CD4-positive, alpha-beta T cell (primary cell): ENCODE measurements at regions not wholly inside any gene's neighbourhood (a gene's known extent, or its start where the extent isn't known, plus 50 kb on each side); places are given as distances from the start of the nearest gene placed in this dataset.

ENCODE experiments used
- ATAC-seq: fragments of 200-7000 bp; cut with Tn5 transposase; one replicate; pipeline ENCODE4 v1.10.0; 2022; ENCODE audit warnings: mild to moderate bottlenecking; ENCODE audit not compliant: poor library complexity
- CTCF ChIA-PET: fragments of 350-600 bp; sonication (Branson Sonifier 250); formaldehyde crosslinking; loops from one replicate; lab custom pipeline; 2021; ENCODE audit warnings: antibody characterized with exemption, inconsistent platforms; lab: Charles Lee
- POLR2A ChIA-PET: fragments of 350-600 bp; sonication (Branson Sonifier 250); formaldehyde crosslinking; loops from one replicate; lab custom pipeline; 2021; ENCODE audit warnings: antibody characterized with exemption, inconsistent platforms; lab: Charles Lee
- DNase-seq, 14 experiments: peaks; one replicate each; pipeline ENCODE4 v3.0.0-alpha.2; 2013 to 2020; ENCODE audit warnings: mixed read lengths in 2 of 14
- H3K27ac ChIP-seq, 2 donors: one replicate each; pipeline versions ENCODE4 v1.5.1 to v1.7.0; 2013; ENCODE audit warnings: low read length in 2 of 2, low read depth in 1 of 2, mild to moderate bottlenecking in 1 of 2
- H3K27me3 ChIP-seq, 2 experiments: 1 replicate in 1 of 2; 2 replicates in 1 of 2; pipeline versions ENCODE4 v1.6.1 to v1.7.0; 2013; ENCODE audit warnings: low read length in 2 of 2, control low read depth in 1 of 2, mild to moderate bottlenecking in 1 of 2, moderate library complexity in 1 of 2; ENCODE audit not compliant: insufficient read depth in 2 of 2, control insufficient read depth in 1 of 2
- H3K36me3 ChIP-seq: one replicate; pipeline ENCODE4 v1.6.1; 2013; ENCODE audit warnings: low read length, control low read depth; ENCODE audit not compliant: insufficient read depth
- H3K4me1 ChIP-seq: one replicate; pipeline ENCODE4 v1.6.1; 2013; ENCODE audit warnings: low read length, control low read depth; ENCODE audit not compliant: insufficient read depth
- H3K4me3 ChIP-seq: one replicate; pipeline ENCODE4 v1.5.1; 2013; ENCODE audit warnings: mild to moderate bottlenecking, low read length, moderate library complexity
- H3K9me3 ChIP-seq, 2 experiments: 1 replicate in 1 of 2; 2 replicates in 1 of 2; pipeline versions ENCODE4 v1.6.1 to v1.7.0; 2013; ENCODE audit warnings: low read length in 2 of 2, mild to moderate bottlenecking in 2 of 2, control low read depth in 1 of 2, moderate library complexity in 1 of 2; ENCODE audit not compliant: control insufficient read depth in 1 of 2, insufficient read depth in 1 of 2
- H3K27ac Mint-ChIP-seq: one replicate; pipeline ENCODE4 v1.8.0; 2020; ENCODE audit warnings: mixed read lengths
- H3K27me3 Mint-ChIP-seq: one replicate; pipeline ENCODE4 v1.8.0; 2021; ENCODE audit warnings: mixed read lengths
- H3K36me3 Mint-ChIP-seq: one replicate; pipeline ENCODE4 v1.8.0; 2021; ENCODE audit warnings: low read depth, mixed read lengths
- H3K4me1 Mint-ChIP-seq: one replicate; pipeline ENCODE4 v1.8.0; 2021; ENCODE audit warnings: low read depth, mixed read lengths
- H3K4me3 Mint-ChIP-seq: one replicate; pipeline ENCODE4 v1.8.0; 2020; ENCODE audit warnings: mild to moderate bottlenecking, mixed read lengths
- H3K9me3 Mint-ChIP-seq: one replicate; pipeline ENCODE4 v1.8.0; 2020; ENCODE audit warnings: mixed read lengths
- intact Hi-C, 2 experiments: fragments of 100-400 bp; cut with DNase I in 1 of 2; cut with micrococcal nuclease in 1 of 2; formaldehyde crosslinking; loops; one replicate each; pipeline versions ENCODE4 v1.15.1 to v1.9.0; 2023 to 2025; cut with DNase I, micrococcal nuclease
- TF ChIP-seq, protein P1 (sequence below): fragments of 200-600 bp; IDR thresholded peaks from one replicate; pipeline ENCODE4 v1.8.0; 2022; ENCODE audit warnings: antibody characterized with exemption, mild to moderate bottlenecking

DNA sequence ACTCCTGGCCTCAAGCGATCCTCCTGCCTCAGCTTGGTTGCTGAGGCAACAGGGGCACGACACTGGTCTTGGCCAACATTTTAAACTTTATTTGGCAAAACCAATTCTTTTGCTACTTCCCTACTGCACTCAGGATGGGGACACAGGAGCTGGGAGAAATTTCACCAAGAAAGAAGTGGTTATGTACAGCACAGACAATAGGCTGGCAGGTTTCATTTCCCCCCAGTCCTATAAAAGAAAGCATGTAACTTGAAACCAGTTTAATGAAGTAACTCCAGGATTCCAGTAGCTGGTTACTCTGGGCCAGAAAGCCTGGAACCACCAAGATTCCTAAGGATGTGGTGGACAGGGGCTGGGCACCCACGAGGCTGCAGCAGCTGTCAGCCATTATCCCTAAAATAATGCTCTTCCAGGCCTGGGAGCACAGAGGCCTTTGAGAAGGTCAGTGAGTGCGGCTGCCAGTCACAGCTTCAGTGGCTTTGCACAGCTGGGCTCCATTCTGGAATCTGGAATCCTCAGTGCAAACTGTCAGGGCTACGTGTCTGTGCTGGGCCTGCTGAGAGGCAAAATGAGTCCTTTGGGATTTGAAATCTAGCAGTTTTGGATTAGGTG lies 142.3 kb upstream of the ITGA6 start:
- Histone ChIP-seq H3K36me3 (no peaks in the 10 kb centered on the region), H3K27ac (no peak overlapping the region), H3K9me3 (no peaks in the 10 kb centered on the region), H3K27me3 (no peaks in the 10 kb centered on the region), H3K4me3 (no peak overlapping the region), H3K4me1 (peaks cover 25% of the 10 kb centered on the region)
- ATAC-seq (no peak), DNase-seq (no peak)
- H3K4me1 Mint-ChIP-seq = peaks cover 41% of the 10 kb centered on the region
- no peaks in the 10 kb centered on the region for H3K9me3 Mint-ChIP-seq
- H3K36me3 Mint-ChIP-seq = no peaks in the 10 kb centered on the region
- ChIA-PET CTCF (no interaction called here), POLR2A (interaction anchor here (1.2 kb wide), 1 partner anchor 64 kb away, joined by 3 read pairs; no protein-coding TSS in a partner anchor)
- H3K27me3 Mint-ChIP-seq = no peaks in the 10 kb centered on the region
- H3K4me3 Mint-ChIP-seq = peak overlapping the region; percentile 10
- intact Hi-C loops = no loop called here
- no peak overlapping the region for H3K27ac Mint-ChIP-seq
- TF ChIP-seq, protein P1, sequence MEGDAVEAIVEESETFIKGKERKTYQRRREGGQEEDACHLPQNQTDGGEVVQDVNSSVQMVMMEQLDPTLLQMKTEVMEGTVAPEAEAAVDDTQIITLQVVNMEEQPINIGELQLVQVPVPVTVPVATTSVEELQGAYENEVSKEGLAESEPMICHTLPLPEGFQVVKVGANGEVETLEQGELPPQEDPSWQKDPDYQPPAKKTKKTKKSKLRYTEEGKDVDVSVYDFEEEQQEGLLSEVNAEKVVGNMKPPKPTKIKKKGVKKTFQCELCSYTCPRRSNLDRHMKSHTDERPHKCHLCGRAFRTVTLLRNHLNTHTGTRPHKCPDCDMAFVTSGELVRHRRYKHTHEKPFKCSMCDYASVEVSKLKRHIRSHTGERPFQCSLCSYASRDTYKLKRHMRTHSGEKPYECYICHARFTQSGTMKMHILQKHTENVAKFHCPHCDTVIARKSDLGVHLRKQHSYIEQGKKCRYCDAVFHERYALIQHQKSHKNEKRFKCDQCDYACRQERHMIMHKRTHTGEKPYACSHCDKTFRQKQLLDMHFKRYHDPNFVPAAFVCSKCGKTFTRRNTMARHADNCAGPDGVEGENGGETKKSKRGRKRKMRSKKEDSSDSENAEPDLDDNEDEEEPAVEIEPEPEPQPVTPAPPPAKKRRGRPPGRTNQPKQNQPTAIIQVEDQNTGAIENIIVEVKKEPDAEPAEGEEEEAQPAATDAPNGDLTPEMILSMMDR = no peak

DNA sequence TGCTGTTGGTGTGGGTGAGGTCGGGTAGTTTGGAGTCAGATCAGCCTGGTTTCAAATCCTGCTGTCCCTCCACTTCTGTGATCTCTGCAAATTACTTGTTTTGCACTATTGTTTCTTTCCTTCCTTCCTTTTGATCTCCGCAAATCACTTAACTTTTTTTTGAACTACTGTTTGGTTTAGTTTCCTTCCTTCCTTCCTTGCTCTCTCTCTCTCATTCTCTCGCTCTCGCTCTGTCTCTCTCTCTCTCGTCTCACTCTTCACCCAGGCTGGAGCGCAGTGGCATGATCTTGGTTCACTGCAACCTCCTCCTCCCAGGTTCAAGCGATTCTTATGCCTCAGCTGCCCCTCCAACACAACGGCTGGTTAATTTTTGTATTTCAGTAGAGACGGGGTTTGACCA lies 141.6 kb upstream of the ITGA6 start:
- intact Hi-C loops = no loop called here
- Mint-ChIP-seq H3K9me3 (no peaks in the 10 kb centered on the region), H3K27me3 (no peaks in the 10 kb centered on the region), H3K36me3 (no peaks in the 10 kb centered on the region), H3K27ac (no peak overlapping the region), H3K4me3 (peak overlapping the region; percentile 10), H3K4me1 (peaks cover 41% of the 10 kb centered on the region)
- no peak for ATAC-seq
- ChIA-PET POLR2A (interaction anchor here (1.2 kb wide), 1 partner anchor 64 kb away, joined by 3 read pairs; no protein-coding TSS in a partner anchor), CTCF (interaction anchor here (0.6 kb wide), 1 partner anchor 1753 kb away, joined by 3 read pairs; no protein-coding TSS in a partner anchor)
- Histone ChIP-seq H3K27me3 (no peaks in the 10 kb centered on the region), H3K4me3 (no peak overlapping the region), H3K36me3 (no peaks in the 10 kb centered on the region), H3K27ac (no peak overlapping the region), H3K4me1 (peaks cover 25% of the 10 kb centered on the region), H3K9me3 (no peaks in the 10 kb centered on the region)
- TF ChIP-seq, protein P1 = no peak
- DNase-seq = no peak

DNA sequence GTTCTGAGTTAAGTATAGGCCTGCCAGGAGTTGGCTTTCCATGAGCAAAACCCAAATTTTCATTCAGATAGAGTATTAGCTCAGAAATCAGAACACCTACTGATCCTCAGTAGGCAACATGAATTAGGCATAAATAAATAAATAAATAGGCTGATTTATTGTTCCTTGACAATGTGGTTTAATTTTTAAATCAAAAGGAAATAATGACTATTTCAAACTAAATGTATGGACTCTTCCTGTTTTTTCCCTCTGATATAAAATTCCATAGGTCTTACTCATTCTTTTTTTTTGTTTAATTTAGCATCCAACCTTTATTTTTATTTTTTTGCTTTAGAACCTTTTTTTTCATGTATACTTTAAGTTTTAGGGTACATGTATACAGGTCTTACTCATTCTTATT lies 140.2 kb upstream of the ITGA6 start:
- POLR2A ChIA-PET = no interaction called here
- no peaks in the 10 kb centered on the region for H3K27me3 Mint-ChIP-seq
- peaks cover 25% of the 10 kb centered on the region for H3K4me1 ChIP-seq
- H3K4me3 ChIP-seq = no peak overlapping the region
- no peaks in the 10 kb centered on the region for H3K27me3 ChIP-seq
- no peaks in the 10 kb centered on the region for H3K36me3 ChIP-seq
- no peaks in the 10 kb centered on the region for H3K9me3 Mint-ChIP-seq
- H3K9me3 ChIP-seq = no peaks in the 10 kb centered on the region
- H3K27ac ChIP-seq = no peak overlapping the region
- CTCF ChIA-PET = no interaction called here
- TF ChIP-seq, protein P1 = no peak
- H3K27ac Mint-ChIP-seq = no peak overlapping the region
- H3K4me3 Mint-ChIP-seq = no peak overlapping the region
- no peak for DNase-seq
- peaks cover 41% of the 10 kb centered on the region for H3K4me1 Mint-ChIP-seq
- intact Hi-C loops = no loop called here
- no peak for ATAC-seq
- no peaks in the 10 kb centered on the region for H3K36me3 Mint-ChIP-seq
